BJ (cell line): ENCODE measurements at regions not wholly inside any gene's neighbourhood (a gene's known extent, or its start where the extent isn't known, plus 50 kb on each side); places are given as distances from the start of the nearest gene placed in this dataset.

ENCODE experiments used
- CTCF ChIA-PET: fragments of 350-600 bp; formaldehyde crosslinking; extraction: SDS; loops from one replicate; lab custom pipeline; 2021; ENCODE audit warnings: antibody characterized with exemption, inconsistent platforms; lab: Yijun Ruan, JAX
- POLR2A ChIA-PET: fragments of 300-600 bp; sonication (Branson Sonifier 250); formaldehyde crosslinking; extraction: SDS; loops from one replicate; lab custom pipeline; 2021; ENCODE audit warnings: antibody characterized with exemption; lab: Charles Lee
- DNase-seq: peaks from one replicate; pipeline ENCODE4 v3.0.0-alpha.2; 2011; ENCODE audit warnings: low read depth
- H3K27me3 ChIP-seq: 2 replicates; pipeline ENCODE4 v1.6.0; 2011; ENCODE audit warnings: low read length; ENCODE audit not compliant: control insufficient read depth, insufficient read depth
- H3K36me3 ChIP-seq: 2 replicates; pipeline ENCODE4 v1.5.1; 2011; ENCODE audit warnings: low read length; ENCODE audit not compliant: control insufficient read depth, insufficient read depth
- H3K4me3 ChIP-seq: 2 replicates; pipeline ENCODE4 v1.5.1; 2011; ENCODE audit warnings: low read depth, mild to moderate bottlenecking, control low read depth, low read length
- TF ChIP-seq, protein P1 (sequence below): IDR thresholded peaks from 2 replicates; pipeline ENCODE4 v1.5.1; 2011; ENCODE audit warnings: low read depth, mild to moderate bottlenecking, control low read depth, inconsistent platforms, low read length, moderate library complexity; ENCODE audit not compliant: insufficient read depth

GRCh38 chr2:42914860-42915259 lies 122.5 kb upstream of the HAAO start:
- no peak for DNase-seq
- no peaks in the 10 kb centered on the region for H3K27me3 ChIP-seq
- TF ChIP-seq, protein P1, sequence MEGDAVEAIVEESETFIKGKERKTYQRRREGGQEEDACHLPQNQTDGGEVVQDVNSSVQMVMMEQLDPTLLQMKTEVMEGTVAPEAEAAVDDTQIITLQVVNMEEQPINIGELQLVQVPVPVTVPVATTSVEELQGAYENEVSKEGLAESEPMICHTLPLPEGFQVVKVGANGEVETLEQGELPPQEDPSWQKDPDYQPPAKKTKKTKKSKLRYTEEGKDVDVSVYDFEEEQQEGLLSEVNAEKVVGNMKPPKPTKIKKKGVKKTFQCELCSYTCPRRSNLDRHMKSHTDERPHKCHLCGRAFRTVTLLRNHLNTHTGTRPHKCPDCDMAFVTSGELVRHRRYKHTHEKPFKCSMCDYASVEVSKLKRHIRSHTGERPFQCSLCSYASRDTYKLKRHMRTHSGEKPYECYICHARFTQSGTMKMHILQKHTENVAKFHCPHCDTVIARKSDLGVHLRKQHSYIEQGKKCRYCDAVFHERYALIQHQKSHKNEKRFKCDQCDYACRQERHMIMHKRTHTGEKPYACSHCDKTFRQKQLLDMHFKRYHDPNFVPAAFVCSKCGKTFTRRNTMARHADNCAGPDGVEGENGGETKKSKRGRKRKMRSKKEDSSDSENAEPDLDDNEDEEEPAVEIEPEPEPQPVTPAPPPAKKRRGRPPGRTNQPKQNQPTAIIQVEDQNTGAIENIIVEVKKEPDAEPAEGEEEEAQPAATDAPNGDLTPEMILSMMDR = no peak
- CTCF ChIA-PET = interaction anchor here (1.0 kb wide), 1 partner anchor 12 kb away, joined by 3 read pairs; no protein-coding TSS in a partner anchor
- no peaks in the 10 kb centered on the region for H3K36me3 ChIP-seq
- POLR2A ChIA-PET = no interaction called here
- no peak overlapping the region for H3K4me3 ChIP-seq

- H3K4me3 ChIP-seq = no peak overlapping the region
- DNase-seq = no peak
- no peaks in the 10 kb centered on the region for H3K36me3 ChIP-seq
- no peaks in the 10 kb centered on the region for H3K27me3 ChIP-seq
- ChIA-PET CTCF (no interaction called here), POLR2A (no interaction called here)
- TF ChIP-seq, protein P1 = no peak
Observed at GRCh38 chr2:42914314-42914713, 121.9 kb upstream of the HAAO start.

DNA sequence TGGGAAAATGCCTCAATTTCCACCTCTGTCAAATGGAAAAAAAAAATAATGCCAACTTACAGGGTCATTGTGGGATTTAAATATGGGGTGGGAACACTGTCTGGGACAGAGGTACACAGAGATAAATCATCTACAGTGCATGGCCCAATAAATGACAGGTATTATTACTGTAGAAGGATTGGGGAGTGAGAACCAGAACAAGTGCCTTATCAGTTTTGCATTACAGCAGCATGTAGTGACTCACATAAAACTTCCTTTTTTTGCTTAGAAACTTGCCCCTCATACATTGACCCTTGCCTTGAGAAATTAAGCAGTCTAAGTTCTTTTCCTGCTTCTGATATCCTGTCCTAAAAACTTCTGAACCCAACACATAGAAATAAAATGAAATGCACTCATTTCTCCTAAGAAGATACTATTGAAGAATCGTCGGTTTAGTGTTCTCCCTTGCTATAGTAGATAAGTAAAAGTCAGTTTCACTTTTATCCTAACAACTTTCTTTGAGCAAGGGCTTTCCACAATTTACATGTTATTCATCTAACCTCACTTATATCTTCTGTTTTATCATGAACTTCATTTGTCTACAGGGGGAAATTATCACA lies 121.0 kb upstream of the HAAO start:
- Histone ChIP-seq H3K4me3 (no peak overlapping the region), H3K27me3 (no peaks in the 10 kb centered on the region), H3K36me3 (no peaks in the 10 kb centered on the region)
- DNase-seq = no peak
- ChIA-PET POLR2A (no interaction called here), CTCF (no interaction called here)
- TF ChIP-seq, protein P1 = no peak

- TF ChIP-seq, protein P1 = no peak
- DNase-seq = no peak
- H3K4me3 ChIP-seq = no peak overlapping the region
- CTCF ChIA-PET = interaction anchor here (1.7 kb wide), 1 partner anchor 9 kb away, joined by 6 read pairs; no protein-coding TSS in a partner anchor
- no peaks in the 10 kb centered on the region for H3K27me3 ChIP-seq
- H3K36me3 ChIP-seq = no peaks in the 10 kb centered on the region
- POLR2A ChIA-PET = no interaction called here
Observed at GRCh38 chr2:42910645-42911405, 118.4 kb upstream of the HAAO start.

- ChIA-PET POLR2A (interaction anchor here (0.7 kb wide), 1 partner anchor 54 kb away, joined by 4 read pairs; no protein-coding TSS in a partner anchor), CTCF (interaction anchor here (0.6 to 1.7 kb wide), 3 partner anchors 9 to 116 kb away, joined by 3 to 6 read pairs (median 3); no protein-coding TSS in a partner anchor)
- H3K27me3 ChIP-seq = no peaks in the 10 kb centered on the region
- H3K36me3 ChIP-seq = no peaks in the 10 kb centered on the region
- H3K4me3 ChIP-seq = no peak overlapping the region
- no peak for DNase-seq
- TF ChIP-seq, protein P1 = no peak
Observed at GRCh38 chr2:42909966-42910365, 117.6 kb upstream of the HAAO start.
